ENCODE measurements at regions not wholly inside any gene's neighbourhood (a gene's known extent, or its start where the extent isn't known, plus 50 kb on each side); places are given as distances from the start of the nearest gene placed in this dataset.

DNA sequence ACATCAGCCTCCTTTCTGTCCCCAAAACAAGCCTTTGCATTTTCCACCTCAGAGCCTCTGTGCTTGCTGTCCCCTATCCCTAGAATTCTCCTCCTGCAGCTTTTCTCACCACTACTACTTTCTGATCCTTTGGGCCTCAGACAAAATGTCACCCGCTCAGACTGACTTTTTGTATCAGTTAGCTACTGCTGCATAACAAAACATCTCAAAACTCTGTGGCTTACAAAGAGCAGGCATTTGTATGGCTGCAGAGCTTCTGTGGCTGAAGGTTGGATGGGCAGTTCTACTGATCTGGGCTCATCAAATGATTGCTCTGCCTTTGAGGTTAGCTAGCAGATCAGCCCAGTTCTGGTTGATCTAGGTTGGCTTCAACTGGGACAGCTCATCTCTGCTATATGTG, 248.7 kb downstream of the MN1 start:
- H4K5ac ChIP-seq (ENCODE audit: insufficient read length, low read depth, low read length): no peak overlapping the region
- no peak overlapping the region for H3K4me2 ChIP-seq (ENCODE audit: insufficient read depth, insufficient read length, low read length)
- no peak overlapping the region for H3T11ph ChIP-seq (ENCODE audit: low read length)
- no peak overlapping the region for H2BK120ac ChIP-seq (ENCODE audit: low read depth, low read length, poor library complexity, severe bottlenecking)
- no peak overlapping the region for H2BK5ac ChIP-seq (ENCODE audit: insufficient read length, low read length)
- no peak overlapping the region for H3K27ac ChIP-seq (ENCODE audit: insufficient read length, low read depth, low read length)
- H4K8ac ChIP-seq (replicated peaks; ENCODE audit: insufficient read length, low read depth, low read length): no peak overlapping the region
- no peak overlapping the region for H3K4ac ChIP-seq (ENCODE audit: low read depth, low read length)
- no peak overlapping the region for H3K9ac ChIP-seq (ENCODE audit: extremely low read depth, insufficient read length, low read length)
- no peak overlapping the region for H3K56ac ChIP-seq (ENCODE audit: insufficient read length, low read depth, low read length)
- H2BK12ac ChIP-seq (ENCODE audit: insufficient read length, low read depth, low read length): no peak overlapping the region
- H3K14ac ChIP-seq (ENCODE audit: insufficient read depth, low read length): no peak overlapping the region
- H3K18ac ChIP-seq (ENCODE audit: insufficient read length, low read depth, low read length): no peak overlapping the region
- TF ChIP-seq, protein P1, sequence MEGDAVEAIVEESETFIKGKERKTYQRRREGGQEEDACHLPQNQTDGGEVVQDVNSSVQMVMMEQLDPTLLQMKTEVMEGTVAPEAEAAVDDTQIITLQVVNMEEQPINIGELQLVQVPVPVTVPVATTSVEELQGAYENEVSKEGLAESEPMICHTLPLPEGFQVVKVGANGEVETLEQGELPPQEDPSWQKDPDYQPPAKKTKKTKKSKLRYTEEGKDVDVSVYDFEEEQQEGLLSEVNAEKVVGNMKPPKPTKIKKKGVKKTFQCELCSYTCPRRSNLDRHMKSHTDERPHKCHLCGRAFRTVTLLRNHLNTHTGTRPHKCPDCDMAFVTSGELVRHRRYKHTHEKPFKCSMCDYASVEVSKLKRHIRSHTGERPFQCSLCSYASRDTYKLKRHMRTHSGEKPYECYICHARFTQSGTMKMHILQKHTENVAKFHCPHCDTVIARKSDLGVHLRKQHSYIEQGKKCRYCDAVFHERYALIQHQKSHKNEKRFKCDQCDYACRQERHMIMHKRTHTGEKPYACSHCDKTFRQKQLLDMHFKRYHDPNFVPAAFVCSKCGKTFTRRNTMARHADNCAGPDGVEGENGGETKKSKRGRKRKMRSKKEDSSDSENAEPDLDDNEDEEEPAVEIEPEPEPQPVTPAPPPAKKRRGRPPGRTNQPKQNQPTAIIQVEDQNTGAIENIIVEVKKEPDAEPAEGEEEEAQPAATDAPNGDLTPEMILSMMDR (conservative IDR thresholded peaks at IDR 0.05): no peak
- Mint-ChIP-seq H3K27me3 (ENCODE audit: low read depth) (peaks cover 14% of the 10 kb centered on the region), H3K27ac (no peak overlapping the region), H3K4me3 (no peak overlapping the region), H3K4me1 (peaks cover 39 to 70% of the 10 kb centered on the region in 2 experiments), H3K9me3 (peaks cover 6 to 8% of the 10 kb centered on the region in 2 experiments; a peak in 3 of 5 replicates), H3K36me3 (ENCODE audit: insufficient read depth in 1 of 3, low read depth in 3 of 3) (peaks cover 0 to 7% (median 0%) of the 10 kb centered on the region in 3 experiments; a peak in 3 of 7 replicates)
- no peaks in the 10 kb centered on the region for H3K23me2 ChIP-seq (ENCODE audit: insufficient read length, low read depth, low read length, poor library complexity, severe bottlenecking)
- no peaks in the 10 kb centered on the region for H3K79me2 ChIP-seq (ENCODE audit: insufficient read depth, low read length)
- H2BK20ac ChIP-seq (ENCODE audit: low read depth, low read length, poor library complexity, severe bottlenecking): no peak overlapping the region
- WGBS (ENCODE audit: extremely low coverage, insufficient read length, low lambda C conversion rate): no CpG with 5 or more reads among the region's 1 CpG
- no peaks in the 10 kb centered on the region for H3K27me3 ChIP-seq (ENCODE audit: insufficient read depth, low read length)
- no peak overlapping the region for H2BK15ac ChIP-seq (ENCODE audit: low read depth, low read length)
- H4K20me1 ChIP-seq (ENCODE audit: control insufficient read depth, insufficient read depth, insufficient read length): no peaks in the 10 kb centered on the region
- no peaks in the 10 kb centered on the region for H3K79me1 ChIP-seq (ENCODE audit: insufficient read depth, low read depth, low read length, poor library complexity, severe bottlenecking)
- no peak overlapping the region for H2AK5ac ChIP-seq (ENCODE audit: insufficient read length, low read length)
- 0 out of 2 replicates have a peak, but pooled peaks cover 3% of the 10 kb centered on the region for H3K4me1 ChIP-seq (ENCODE audit: insufficient read depth, low read length)
- H4K91ac ChIP-seq (ENCODE audit: insufficient read length, low read depth, low read length): no peak overlapping the region
- no peak overlapping the region for H3K23ac ChIP-seq (ENCODE audit: insufficient read length, low read depth, low read length)
- DNase-seq: no peak
- H2AFZ ChIP-seq (ENCODE audit: low read length): no peak overlapping the region
- no peaks in the 10 kb centered on the region for H3K9me3 ChIP-seq (ENCODE audit: control insufficient read depth, low read depth, low read length)
